ENCODE measurements at regions not wholly inside any gene's neighbourhood (a gene's known extent, or its start where the extent isn't known, plus 50 kb on each side); places are given as distances from the start of the nearest gene placed in this dataset.

- H3K4me2 ChIP-seq (ENCODE audit: low read depth, low read length): peak overlapping the region; percentile 83
- H3K27me3 ChIP-seq (replicated peaks; ENCODE audit: insufficient read depth, low read length): no peaks in the 10 kb centered on the region
- TF ChIP-seq EZH2 (optimal IDR thresholded peaks at IDR 0.05; ENCODE audit: low read depth, low read length) (no peak), CTCF (IDR thresholded peaks at IDR 0.05; ENCODE audit: low read length) (peak; percentile 53), EZH2phosphoT487 (IDR thresholded peaks at IDR 0.05; ENCODE audit: low read length) (no peak)
- no peaks in the 10 kb centered on the region for H3K9me3 ChIP-seq (replicated peaks; ENCODE audit: insufficient read depth, low read length)
- peaks cover 24% of the 10 kb centered on the region for H3F3A ChIP-seq (ENCODE audit: insufficient read depth, low read length)
- peak overlapping the region; percentile 69 for H2AFZ ChIP-seq (ENCODE audit: low read length)
- peaks cover 11% of the 10 kb centered on the region; the same call in 1 of the 2 replicates for H3K4me1 ChIP-seq (ENCODE audit: low read length)
- peak; percentile 90 for DNase-seq
- peak overlapping the region; percentile 95 for H3K9ac ChIP-seq (ENCODE audit: low read length)
- H3K27ac ChIP-seq (ENCODE audit: low read length): peak overlapping the region; percentile 100
- no peaks in the 10 kb centered on the region for H3K79me2 ChIP-seq (ENCODE audit: low read length)
- H3K36me3 ChIP-seq (replicated peaks; ENCODE audit: insufficient read depth, low read length): no peaks in the 10 kb centered on the region
- H3K4me3 ChIP-seq (ENCODE audit: low read length): peak overlapping the region; percentile 74
- no peaks in the 10 kb centered on the region for H4K20me1 ChIP-seq (ENCODE audit: insufficient read depth, low read length)
- no peaks in the 10 kb centered on the region for H3K9me2 ChIP-seq (replicated peaks; ENCODE audit: insufficient read depth, low read length)
These were observed 256.9 kb upstream of the STARD13 start for GRCh38 chr13:33542309-33543088.

- Histone ChIP-seq H3K9ac (ENCODE audit: low read length) (peak overlapping the region; percentile 95), H4K20me1 (ENCODE audit: insufficient read depth, low read length) (no peaks in the 10 kb centered on the region), H3K9me2 (replicated peaks; ENCODE audit: insufficient read depth, low read length) (no peaks in the 10 kb centered on the region), H3F3A (ENCODE audit: insufficient read depth, low read length) (peaks cover 24% of the 10 kb centered on the region), H3K9me3 (replicated peaks; ENCODE audit: insufficient read depth, low read length) (no peaks in the 10 kb centered on the region), H3K36me3 (replicated peaks; ENCODE audit: insufficient read depth, low read length) (no peaks in the 10 kb centered on the region), H3K4me3 (ENCODE audit: low read length) (peak overlapping the region; percentile 74), H3K4me1 (ENCODE audit: low read length) (peaks cover 11% of the 10 kb centered on the region; the same call in 1 of the 2 replicates), H3K27me3 (replicated peaks; ENCODE audit: insufficient read depth, low read length) (no peaks in the 10 kb centered on the region), H3K4me2 (ENCODE audit: low read depth, low read length) (peak overlapping the region; percentile 83), H3K79me2 (ENCODE audit: low read length) (no peaks in the 10 kb centered on the region), H3K27ac (ENCODE audit: low read length) (peak overlapping the region; percentile 100), H2AFZ (ENCODE audit: low read length) (peak overlapping the region; percentile 69)
- TF ChIP-seq CTCF (IDR thresholded peaks at IDR 0.05; ENCODE audit: low read length): no peak
- no peak for TF ChIP-seq EZH2phosphoT487 (IDR thresholded peaks at IDR 0.05; ENCODE audit: low read length)
- no peak for TF ChIP-seq EZH2 (optimal IDR thresholded peaks at IDR 0.05; ENCODE audit: low read depth, low read length)
- no peak for DNase-seq
These were observed 257.5 kb upstream of the STARD13 start for GRCh38 chr13:33543089-33543459.

- Histone ChIP-seq H3K4me3 (ENCODE audit: low read length) (peak overlapping the region; percentile 74), H3F3A (ENCODE audit: insufficient read depth, low read length) (peaks cover 24% of the 10 kb centered on the region), H3K27me3 (replicated peaks; ENCODE audit: insufficient read depth, low read length) (no peaks in the 10 kb centered on the region)
These were observed 258.2 kb upstream of the STARD13 start for GRCh38 chr13:33543631-33544265.

More at GRCh38 chr13:33543631-33544265, 258.2 kb upstream of the STARD13 start:
- peak overlapping the region; percentile 100 for H3K27ac ChIP-seq (ENCODE audit: low read length)
- H3K79me2 ChIP-seq (ENCODE audit: low read length): no peaks in the 10 kb centered on the region
- DNase-seq: peak; percentile 17
- peak overlapping the region; percentile 95 for H3K9ac ChIP-seq (ENCODE audit: low read length)
- peaks cover 11% of the 10 kb centered on the region; the same call in 1 of the 2 replicates for H3K4me1 ChIP-seq (ENCODE audit: low read length)
- peak overlapping the region; percentile 83 for H3K4me2 ChIP-seq (ENCODE audit: low read depth, low read length)
- peak overlapping the region; percentile 51; the same call in 1 of the 2 replicates for H2AFZ ChIP-seq (ENCODE audit: low read length)
- H3K9me2 ChIP-seq (replicated peaks; ENCODE audit: insufficient read depth, low read length): no peaks in the 10 kb centered on the region
- TF ChIP-seq EZH2 (optimal IDR thresholded peaks at IDR 0.05; ENCODE audit: low read depth, low read length): no peak
- no peak for TF ChIP-seq EZH2phosphoT487 (IDR thresholded peaks at IDR 0.05; ENCODE audit: low read length)
- TF ChIP-seq CTCF (IDR thresholded peaks at IDR 0.05; ENCODE audit: low read length): no peak
- H3K9me3 ChIP-seq (replicated peaks; ENCODE audit: insufficient read depth, low read length): no peaks in the 10 kb centered on the region
- H3K36me3 ChIP-seq (replicated peaks; ENCODE audit: insufficient read depth, low read length): no peaks in the 10 kb centered on the region
- H4K20me1 ChIP-seq (ENCODE audit: insufficient read depth, low read length): no peaks in the 10 kb centered on the region
